ENCODE measurements at regions not wholly inside any gene's neighbourhood (a gene's known extent, or its start where the extent isn't known, plus 50 kb on each side); places are given as distances from the start of the nearest gene placed in this dataset.

GRCh38 chr16:85346404-85347212, 234.3 kb upstream of the CIBAR2 start:
- no peak overlapping the region for H3K4me3 ChIP-seq (ENCODE audit: low read length)
- H3K36me3 ChIP-seq (ENCODE audit: control insufficient read depth, insufficient read depth, low read length, severe bottlenecking), result no peaks in the 10 kb centered on the region
- no peaks in the 10 kb centered on the region for H3K27me3 ChIP-seq (replicated peaks; ENCODE audit: control insufficient read depth, insufficient read depth, low read length)
- peaks cover 12% of the 10 kb centered on the region for H3K4me1 ChIP-seq (ENCODE audit: control insufficient read depth, insufficient read depth, low read length)
- H3K9ac ChIP-seq (ENCODE audit: low read length), result no peak overlapping the region
- no peak for DNase-seq (ENCODE audit: low read depth)
- H3K9me3 ChIP-seq (ENCODE audit: control insufficient read depth, low read length), result no peaks in the 10 kb centered on the region

- H3K9ac ChIP-seq (ENCODE audit: low read length), result no peak overlapping the region
- no peak for DNase-seq (ENCODE audit: low read depth)
- no peak overlapping the region for H3K4me3 ChIP-seq (ENCODE audit: low read length)
- no peaks in the 10 kb centered on the region for H3K27me3 ChIP-seq (replicated peaks; ENCODE audit: control insufficient read depth, insufficient read depth, low read length)
- no peaks in the 10 kb centered on the region for H3K36me3 ChIP-seq (ENCODE audit: control insufficient read depth, insufficient read depth, low read length, severe bottlenecking)
- H3K9me3 ChIP-seq (ENCODE audit: control insufficient read depth, low read length), result no peaks in the 10 kb centered on the region
- H3K4me1 ChIP-seq (ENCODE audit: control insufficient read depth, insufficient read depth, low read length), result peaks cover 12% of the 10 kb centered on the region
Measured at GRCh38 chr16:85347213-85347591, 234.9 kb upstream of the CIBAR2 start.

GRCh38 chr16:85348065-85348840, 236.0 kb upstream of the CIBAR2 start:
- no peak for DNase-seq (ENCODE audit: low read depth)

DNA sequence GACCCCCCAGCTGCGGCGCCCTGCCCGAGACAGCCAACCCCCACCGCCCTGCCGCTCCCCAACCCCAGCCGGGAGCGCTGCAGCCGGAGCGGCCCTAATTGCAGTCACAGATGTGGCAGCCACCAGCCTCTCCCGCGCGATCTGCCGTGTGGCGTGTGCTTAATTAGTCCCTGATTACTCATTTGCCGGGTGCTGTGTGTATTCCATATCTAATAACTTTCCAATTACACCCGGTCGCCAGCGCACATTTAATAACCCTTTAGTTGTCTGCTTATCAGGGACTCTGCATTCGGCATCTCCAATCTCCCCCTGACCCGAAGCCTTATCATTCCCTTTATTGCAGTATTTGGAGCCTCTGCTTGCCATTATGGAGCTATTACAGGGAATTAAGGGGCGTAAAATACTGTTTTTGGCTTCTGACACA, 236.7 kb upstream of the CIBAR2 start:
- H3K36me3 ChIP-seq (ENCODE audit: control insufficient read depth, insufficient read depth, low read length, severe bottlenecking), result no peaks in the 10 kb centered on the region
- H3K4me3 ChIP-seq (ENCODE audit: low read length), result no peak overlapping the region
- no peaks in the 10 kb centered on the region for H3K9me3 ChIP-seq (ENCODE audit: control insufficient read depth, low read length)
- DNase-seq (ENCODE audit: low read depth), result no peak
- peaks cover 12% of the 10 kb centered on the region for H3K4me1 ChIP-seq (ENCODE audit: control insufficient read depth, insufficient read depth, low read length)
- no peaks in the 10 kb centered on the region for H3K27me3 ChIP-seq (replicated peaks; ENCODE audit: control insufficient read depth, insufficient read depth, low read length)
- no peak overlapping the region for H3K9ac ChIP-seq (ENCODE audit: low read length)

More at GRCh38 chr16:85348065-85348840, 236.0 kb upstream of the CIBAR2 start:
- Histone ChIP-seq H3K9ac (ENCODE audit: low read length) (no peak overlapping the region), H3K36me3 (ENCODE audit: control insufficient read depth, insufficient read depth, low read length, severe bottlenecking) (no peaks in the 10 kb centered on the region), H3K27me3 (replicated peaks; ENCODE audit: control insufficient read depth, insufficient read depth, low read length) (no peaks in the 10 kb centered on the region), H3K4me1 (ENCODE audit: control insufficient read depth, insufficient read depth, low read length) (peaks cover 12% of the 10 kb centered on the region), H3K9me3 (ENCODE audit: control insufficient read depth, low read length) (no peaks in the 10 kb centered on the region), H3K4me3 (ENCODE audit: low read length) (no peak overlapping the region)

DNA sequence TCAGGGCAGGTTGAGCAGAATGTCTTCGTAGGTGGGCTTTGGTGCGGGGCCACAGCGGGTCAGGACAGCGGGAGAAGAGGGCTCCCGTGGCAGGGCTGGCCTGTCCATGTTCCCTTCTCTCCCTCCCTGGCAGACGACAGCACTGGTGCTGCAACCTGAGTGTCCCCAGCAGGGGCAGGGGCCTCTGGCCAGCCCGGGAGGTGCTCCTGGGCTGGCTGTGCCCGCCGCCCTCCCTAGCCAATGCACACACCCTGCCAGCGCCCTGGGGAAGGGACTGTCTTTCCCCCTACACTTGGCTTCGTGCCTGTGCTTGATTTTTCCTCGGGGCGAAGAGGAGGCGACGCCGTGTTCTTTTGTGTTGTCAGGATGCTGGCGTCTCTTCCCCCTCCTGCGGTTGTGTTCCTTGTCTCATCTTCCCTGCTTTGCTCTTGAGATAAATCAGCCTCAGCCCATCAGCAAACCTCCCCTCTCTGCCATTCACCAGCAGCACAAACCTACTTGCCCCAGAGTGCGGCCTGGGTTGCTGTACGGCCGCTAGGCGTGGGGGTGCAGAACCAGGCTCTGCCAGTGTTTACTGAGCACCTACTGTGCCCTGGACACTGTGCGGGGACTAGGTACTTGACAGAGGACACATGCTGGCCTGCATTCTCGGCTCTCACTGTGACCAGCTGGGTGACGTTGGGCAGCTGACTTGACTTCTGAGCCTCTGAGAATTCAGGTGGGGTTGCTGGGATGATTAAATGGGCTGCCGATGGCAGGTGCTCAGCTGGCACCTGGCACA, 237.3 kb upstream of the CIBAR2 start:
- no peak for DNase-seq (ENCODE audit: low read depth)
- H3K27me3 ChIP-seq (replicated peaks; ENCODE audit: control insufficient read depth, insufficient read depth, low read length), result no peaks in the 10 kb centered on the region
- H3K9me3 ChIP-seq (ENCODE audit: control insufficient read depth, low read length), result no peaks in the 10 kb centered on the region
- no peaks in the 10 kb centered on the region for H3K36me3 ChIP-seq (ENCODE audit: control insufficient read depth, insufficient read depth, low read length, severe bottlenecking)
- H3K4me3 ChIP-seq (ENCODE audit: low read length), result no peak overlapping the region
- H3K9ac ChIP-seq (ENCODE audit: low read length), result no peak overlapping the region
- peaks cover 17% of the 10 kb centered on the region for H3K4me1 ChIP-seq (ENCODE audit: control insufficient read depth, insufficient read depth, low read length)

DNA sequence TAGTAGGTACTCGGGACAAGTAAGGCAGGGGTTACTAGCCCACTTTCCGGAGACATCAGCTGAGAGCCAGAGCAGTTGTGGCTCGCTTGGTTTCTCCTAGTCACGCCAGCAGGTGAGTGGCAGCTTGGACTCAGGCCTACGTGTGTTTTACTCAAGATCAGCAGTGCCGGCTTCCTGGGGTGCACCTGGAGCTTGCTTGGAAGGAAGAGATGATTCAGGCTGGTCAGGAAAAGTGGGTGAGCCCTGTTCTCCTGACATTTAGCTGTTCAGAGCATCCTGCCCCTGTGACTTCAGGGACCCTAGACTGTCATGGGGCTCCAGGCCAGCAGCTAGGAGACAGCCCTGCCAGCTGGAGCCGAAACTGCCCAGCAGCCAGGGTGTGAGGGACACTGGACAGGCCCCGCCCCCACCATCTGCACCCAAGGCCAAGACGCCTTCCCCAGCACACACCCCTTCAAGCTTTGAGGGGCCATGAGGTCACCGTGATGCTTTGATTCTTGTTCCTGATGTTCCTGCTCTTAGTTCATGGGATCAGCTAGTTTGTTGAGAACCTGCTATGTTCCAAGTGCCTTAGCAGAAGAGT, 238.0 kb upstream of the CIBAR2 start:
- no peak for DNase-seq (ENCODE audit: low read depth)
- Histone ChIP-seq H3K36me3 (ENCODE audit: control insufficient read depth, insufficient read depth, low read length, severe bottlenecking) (no peaks in the 10 kb centered on the region), H3K9ac (ENCODE audit: low read length) (no peak overlapping the region), H3K27me3 (replicated peaks; ENCODE audit: control insufficient read depth, insufficient read depth, low read length) (no peaks in the 10 kb centered on the region), H3K4me1 (ENCODE audit: control insufficient read depth, insufficient read depth, low read length) (peaks cover 24% of the 10 kb centered on the region), H3K9me3 (ENCODE audit: control insufficient read depth, low read length) (no peaks in the 10 kb centered on the region), H3K4me3 (ENCODE audit: low read length) (no peak overlapping the region)

DNA sequence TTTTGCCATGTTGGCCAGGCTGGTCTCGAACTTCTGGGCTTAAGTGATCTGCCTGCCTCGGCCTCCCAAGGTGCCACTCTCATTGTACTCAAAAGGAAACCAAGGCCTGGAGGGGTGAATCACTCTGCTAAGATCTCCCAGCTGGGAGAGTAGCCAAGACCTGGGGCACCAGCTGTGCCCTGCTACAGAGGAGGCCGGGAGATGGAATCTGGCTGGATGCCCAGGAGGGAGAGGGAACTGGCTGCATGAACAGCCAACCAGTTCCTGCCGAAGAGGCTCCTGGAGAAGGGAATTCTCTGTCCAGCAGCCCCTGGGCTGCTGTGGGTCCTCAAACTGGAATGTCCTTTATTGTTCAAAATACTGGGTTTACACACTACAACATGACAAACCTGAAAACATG, 238.7 kb upstream of the CIBAR2 start:
- Histone ChIP-seq H3K4me3 (ENCODE audit: low read length) (no peak overlapping the region), H3K9ac (ENCODE audit: low read length) (no peak overlapping the region), H3K36me3 (ENCODE audit: control insufficient read depth, insufficient read depth, low read length, severe bottlenecking) (no peaks in the 10 kb centered on the region), H3K9me3 (ENCODE audit: control insufficient read depth, low read length) (no peaks in the 10 kb centered on the region), H3K4me1 (ENCODE audit: control insufficient read depth, insufficient read depth, low read length) (peaks cover 29% of the 10 kb centered on the region), H3K27me3 (replicated peaks; ENCODE audit: control insufficient read depth, insufficient read depth, low read length) (no peaks in the 10 kb centered on the region)
- DNase-seq (ENCODE audit: low read depth), result peak; percentile 99

DNA sequence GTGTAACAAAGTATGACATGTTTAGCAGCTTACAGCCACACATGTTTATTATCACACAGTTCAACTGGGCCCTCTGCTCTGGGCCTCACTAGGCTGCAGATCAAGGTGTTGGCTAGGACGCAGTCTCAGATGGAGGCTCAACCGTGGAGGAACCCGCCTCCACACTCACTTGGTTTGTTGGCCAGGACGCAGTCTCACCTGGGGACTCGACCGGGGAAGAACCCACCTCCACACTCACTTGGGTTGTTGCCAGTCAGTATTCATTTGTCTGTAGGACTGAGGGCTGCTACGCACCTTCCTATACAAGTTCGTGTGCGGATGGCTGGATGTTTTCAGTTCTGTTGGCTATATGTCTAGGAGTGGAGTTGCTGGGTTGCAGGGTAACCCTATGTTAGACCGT, 240.7 kb upstream of the CIBAR2 start:
- no peak for DNase-seq (ENCODE audit: low read depth)
- Histone ChIP-seq H3K36me3 (ENCODE audit: control insufficient read depth, insufficient read depth, low read length, severe bottlenecking) (no peaks in the 10 kb centered on the region), H3K4me1 (ENCODE audit: control insufficient read depth, insufficient read depth, low read length) (peaks cover 29% of the 10 kb centered on the region), H3K27me3 (replicated peaks; ENCODE audit: control insufficient read depth, insufficient read depth, low read length) (no peaks in the 10 kb centered on the region), H3K4me3 (ENCODE audit: low read length) (no peak overlapping the region), H3K9ac (ENCODE audit: low read length) (no peak overlapping the region), H3K9me3 (ENCODE audit: control insufficient read depth, low read length) (no peaks in the 10 kb centered on the region)

DNA sequence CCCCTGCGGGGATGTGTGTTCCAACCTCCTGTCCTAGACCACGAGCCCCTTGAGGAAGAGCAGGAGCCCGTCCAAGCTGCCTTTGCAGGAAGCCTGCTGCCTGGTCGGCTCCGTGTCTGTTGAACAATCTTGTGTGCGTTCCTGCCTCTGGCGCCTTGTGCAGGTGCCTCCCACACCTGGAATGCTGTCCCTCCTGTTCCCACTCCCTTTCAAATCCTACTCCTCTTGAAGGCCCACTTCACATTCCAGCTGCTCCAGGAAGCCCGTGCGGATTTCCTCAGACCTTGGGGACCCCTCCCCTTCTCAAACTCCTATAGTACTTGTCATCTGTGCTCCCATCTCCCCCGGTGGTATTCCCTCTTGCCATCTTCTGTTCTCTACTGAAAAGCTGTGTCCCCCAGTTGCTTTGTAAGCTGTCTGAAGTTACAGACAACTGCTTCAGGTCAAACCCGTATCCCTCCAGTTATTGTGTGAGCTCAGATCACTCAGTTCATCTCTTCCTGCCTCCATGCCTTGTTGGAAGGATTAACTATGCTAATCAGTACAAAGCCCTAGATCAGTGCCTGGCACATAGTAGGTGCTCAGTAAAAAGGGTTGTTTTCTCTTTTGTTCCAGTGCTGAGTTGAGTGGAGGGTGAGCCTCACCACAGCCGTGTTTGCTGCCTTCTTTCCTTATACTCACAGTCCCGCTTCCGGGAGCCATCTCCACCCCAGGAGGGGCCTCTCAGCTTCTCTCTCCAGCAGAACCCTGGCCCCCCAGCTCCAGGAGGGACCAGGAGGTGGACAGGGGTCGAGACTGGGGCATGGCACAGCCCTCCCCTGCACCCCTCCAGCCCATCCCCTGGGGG, 241.8 kb upstream of the CIBAR2 start:
- peak overlapping the region; percentile 31 for H3K9ac ChIP-seq (ENCODE audit: low read length)
- no peak overlapping the region for H3K4me3 ChIP-seq (ENCODE audit: low read length)
- no peaks in the 10 kb centered on the region for H3K27me3 ChIP-seq (replicated peaks; ENCODE audit: control insufficient read depth, insufficient read depth, low read length)
- H3K4me1 ChIP-seq (ENCODE audit: control insufficient read depth, insufficient read depth, low read length), result peaks cover 31% of the 10 kb centered on the region
- no peaks in the 10 kb centered on the region for H3K9me3 ChIP-seq (ENCODE audit: control insufficient read depth, low read length)
- DNase-seq (ENCODE audit: low read depth), result no peak
- no peaks in the 10 kb centered on the region for H3K36me3 ChIP-seq (ENCODE audit: control insufficient read depth, insufficient read depth, low read length, severe bottlenecking)

DNA sequence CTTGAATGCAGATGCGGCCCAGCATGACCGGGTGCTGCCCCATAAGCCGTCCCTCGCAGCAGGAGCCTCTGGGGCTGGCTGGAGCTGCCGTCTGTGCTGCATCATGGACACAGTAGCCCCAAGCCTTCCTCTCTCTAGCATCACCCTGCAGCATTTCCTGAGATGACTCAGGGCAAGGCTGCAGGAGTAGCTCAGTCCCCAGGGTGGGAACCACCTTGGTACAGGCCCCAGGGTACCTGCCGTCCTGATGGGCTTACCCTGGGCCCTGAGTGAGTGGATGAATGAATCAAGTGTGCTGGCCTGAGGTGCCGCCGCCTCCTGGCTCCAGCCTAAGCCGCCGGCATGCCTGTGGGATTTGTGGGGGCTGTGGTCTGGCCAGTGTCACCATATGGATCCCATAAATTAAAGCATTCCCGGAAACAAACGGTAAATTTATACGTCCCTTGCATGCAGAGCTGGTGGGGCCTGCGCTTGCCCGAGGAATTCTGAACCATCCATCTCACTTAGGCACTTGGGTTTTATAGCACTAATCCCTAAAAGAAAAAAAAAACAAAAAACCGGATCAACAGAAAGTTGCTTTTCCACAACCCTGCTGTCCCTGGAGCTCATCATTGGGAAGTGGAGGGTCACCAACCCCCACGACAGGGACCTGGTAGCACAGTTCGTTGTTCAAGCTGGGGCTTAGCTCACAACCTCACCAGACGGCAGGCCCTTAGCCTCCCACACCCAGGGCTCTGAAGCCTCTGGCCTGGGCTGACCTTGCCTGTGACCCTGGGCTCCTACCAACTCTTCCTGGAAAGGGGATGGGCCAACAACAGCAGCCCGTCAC, 242.6 kb upstream of the CIBAR2 start:
- Histone ChIP-seq H3K27me3 (replicated peaks; ENCODE audit: control insufficient read depth, insufficient read depth, low read length) (no peaks in the 10 kb centered on the region), H3K4me1 (ENCODE audit: control insufficient read depth, insufficient read depth, low read length) (peaks cover 36% of the 10 kb centered on the region), H3K36me3 (ENCODE audit: control insufficient read depth, insufficient read depth, low read length, severe bottlenecking) (no peaks in the 10 kb centered on the region), H3K9me3 (ENCODE audit: control insufficient read depth, low read length) (no peaks in the 10 kb centered on the region), H3K9ac (ENCODE audit: low read length) (peak overlapping the region; percentile 50), H3K4me3 (ENCODE audit: low read length) (no peak overlapping the region)
- DNase-seq (ENCODE audit: low read depth), result peak; percentile 71

Data from adipocyte (in vitro differentiated cells).